ENCODE measurements at regions not wholly inside any gene's neighbourhood (a gene's known extent, or its start where the extent isn't known, plus 50 kb on each side); places are given as distances from the start of the nearest gene placed in this dataset.
"Not testable (repeated sequence)": the region's sequence is repeated elsewhere in the genome, so short reads cannot be mapped to it uniquely, and the experiment has no call there.

- peak; percentile 38 to 74 (median 60) for DNase-seq
Observed at GRCh38 chr2:89153210-89153609, 461.7 kb downstream of the RPIA start.

GRCh38 chr2:89154247-89154682 is 462.8 kb downstream of the RPIA start:
- not testable (repeated sequence) for DNase-seq

GRCh38 chr2:89160306-89160705 is 468.8 kb downstream of the RPIA start:
- DNase-seq = not testable (repeated sequence)

GRCh38 chr2:89161626-89162025 is 470.2 kb downstream of the RPIA start:
- DNase-seq = not testable (repeated sequence)

GRCh38 chr2:89170506-89171173 is 479.2 kb downstream of the RPIA start:
- not testable (repeated sequence) for DNase-seq

- DNase-seq = not testable (repeated sequence)
Observed at GRCh38 chr2:89171174-89171519, 479.7 kb downstream of the RPIA start.

- not testable (repeated sequence) for DNase-seq
Observed at GRCh38 chr2:89177004-89177403, 485.5 kb downstream of the RPIA start.

- DNase-seq = peak in 3 of 4 experiments; percentile 2 to 31 (median 26)
Observed at GRCh38 chr2:89182221-89182620, 490.7 kb downstream of the RPIA start.

- not testable (repeated sequence) for DNase-seq
Observed at GRCh38 chr2:89184746-89185145, 493.3 kb downstream of the RPIA start.

- DNase-seq = not testable (repeated sequence)
Observed at GRCh38 chr2:89195636-89196251, 504.3 kb downstream of the RPIA start.

- DNase-seq = not testable (repeated sequence)
Observed at GRCh38 chr2:89196719-89197118, 505.2 kb downstream of the RPIA start.

- DNase-seq = not testable (repeated sequence)
Observed at GRCh38 chr2:89198026-89198425, 506.6 kb downstream of the RPIA start.

GRCh38 chr2:89199453-89200246 is 508.2 kb downstream of the RPIA start:
- not testable (repeated sequence) for DNase-seq

GRCh38 chr2:89200247-89200527 is 508.7 kb downstream of the RPIA start:
- peak in 2 of 4 experiments; percentile 5 to 49 for DNase-seq

- DNase-seq = not testable (repeated sequence)
Observed at GRCh38 chr2:89202518-89202917, 511.0 kb downstream of the RPIA start.

GRCh38 chr2:89205153-89205552 is 513.7 kb downstream of the RPIA start:
- DNase-seq = peak; percentile 48 to 65 (median 56)

GRCh38 chr2:89208144-89208932 is 516.9 kb downstream of the RPIA start:
- peak; percentile 66 to 86 (median 70) for DNase-seq

- DNase-seq = peak in 2 of 4 experiments; percentile 60 to 71
Observed at GRCh38 chr2:89213151-89213550, 521.7 kb downstream of the RPIA start.

- not testable (repeated sequence) for DNase-seq
Observed at GRCh38 chr2:89213811-89214210, 522.3 kb downstream of the RPIA start.

GRCh38 chr2:89221474-89221873 is 530.0 kb downstream of the RPIA start:
- DNase-seq = not testable (repeated sequence)

- not testable (repeated sequence) for DNase-seq
Observed at GRCh38 chr2:89222063-89222732, 530.7 kb downstream of the RPIA start.

GRCh38 chr2:89224803-89225202 is 533.3 kb downstream of the RPIA start:
- DNase-seq = not testable (repeated sequence)

All from suppressor macrophage (primary cell).